HTR-8/SVneo (cell line): ENCODE measurements at regions not wholly inside any gene's neighbourhood (a gene's known extent, or its start where the extent isn't known, plus 50 kb on each side); places are given as distances from the start of the nearest gene placed in this dataset.
"Not testable (repeated sequence)": the region's sequence is repeated elsewhere in the genome, so short reads cannot be mapped to it uniquely, and the experiment has no call there.

Source experiments
- DNase-seq: peaks from one replicate; pipeline ENCODE4 v3.0.0; 2011; ENCODE audit warnings: low spot score, mixed read lengths; ENCODE audit not compliant: insufficient read length
- FAIRE-seq: peaks from 2 replicates; lab custom pipeline; 2011; peaks lifted over from hg19 to GRCh38; lab: Jason Lieb, UNC

- DNase-seq (no peak), FAIRE-seq (no peak)
Observed at GRCh38 chrX:45681891-45682290, 481.2 kb upstream of the DIPK2B start.

DNA sequence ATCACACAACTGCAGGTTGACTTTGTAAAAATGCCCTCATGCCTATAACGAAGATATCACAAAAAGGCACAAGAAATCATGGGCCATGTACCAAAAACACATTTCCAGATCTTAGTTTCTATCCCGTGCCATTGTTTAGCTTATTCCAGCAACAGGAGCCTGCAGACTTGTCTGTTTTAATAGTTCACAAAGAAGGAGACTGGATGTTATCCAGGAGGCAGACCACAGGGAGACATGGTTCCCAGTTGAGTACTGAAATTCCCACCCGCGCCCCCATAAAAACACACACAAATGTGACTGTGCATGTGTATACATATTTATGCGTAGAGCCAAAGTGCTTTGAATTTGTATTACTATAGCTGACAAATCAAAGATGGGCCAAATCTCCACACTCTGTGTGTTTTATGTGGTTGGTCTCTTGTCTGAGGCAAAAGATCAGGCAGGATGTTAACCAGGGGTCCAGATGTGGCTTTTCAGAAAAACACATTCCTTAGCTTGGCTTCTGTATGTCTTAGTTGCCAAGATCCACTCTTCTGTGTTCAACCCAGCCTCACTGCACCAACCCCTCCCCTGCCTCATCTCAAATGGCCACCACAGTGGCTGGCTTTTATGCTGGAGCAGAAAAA lies 469.2 kb upstream of the DIPK2B start:
- FAIRE-seq (no peak), DNase-seq (no peak)

DNA sequence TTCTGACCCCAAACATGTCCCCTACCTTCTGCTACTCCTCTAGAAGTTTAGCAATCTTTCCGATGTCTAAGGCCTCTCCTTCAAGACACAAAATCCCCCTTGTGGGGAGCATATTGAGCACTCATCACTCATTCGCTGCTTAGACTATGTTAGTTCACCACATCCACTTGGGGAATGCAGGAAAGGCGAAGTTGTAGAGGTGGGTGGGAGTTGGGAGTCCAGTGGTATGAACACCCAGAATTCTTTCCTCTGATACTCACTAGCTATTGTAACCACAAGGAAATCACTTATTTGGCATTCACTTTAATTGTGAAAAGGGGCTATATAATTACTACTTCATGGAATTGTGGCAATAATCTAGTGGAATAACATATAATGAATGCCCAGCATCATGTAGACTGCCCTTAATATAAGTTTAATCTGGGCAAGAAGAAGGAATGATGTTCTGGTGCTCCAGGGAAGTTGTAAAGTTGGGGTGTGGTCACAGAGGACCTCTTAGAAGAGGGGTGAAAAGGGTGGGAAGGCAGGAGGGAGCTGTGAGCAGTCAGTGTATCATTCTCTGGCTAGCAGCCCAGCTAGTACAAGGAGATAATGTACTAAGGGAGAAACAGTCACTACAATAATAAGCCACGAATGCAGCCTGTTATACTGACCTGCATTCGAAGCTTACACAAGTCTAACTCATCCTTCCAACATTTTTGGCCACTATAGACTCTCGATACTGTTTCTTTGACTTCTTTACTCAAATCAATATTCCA lies 468.2 kb upstream of the DIPK2B start:
- FAIRE-seq = no peak
- peak; percentile 7 for DNase-seq

GRCh38 chrX:45667666-45668065 lies 467.0 kb upstream of the DIPK2B start:
- DNase-seq = no peak
- FAIRE-seq = no peak

- FAIRE-seq (no peak), DNase-seq (no peak)
Observed at GRCh38 chrX:45664727-45665290, 464.1 kb upstream of the DIPK2B start.

GRCh38 chrX:45660477-45660876 lies 459.8 kb upstream of the DIPK2B start:
- DNase-seq (no peak), FAIRE-seq (no peak)

- no peak for FAIRE-seq
- no peak for DNase-seq
Observed at GRCh38 chrX:45633419-45633818, 432.7 kb upstream of the DIPK2B start.

DNA sequence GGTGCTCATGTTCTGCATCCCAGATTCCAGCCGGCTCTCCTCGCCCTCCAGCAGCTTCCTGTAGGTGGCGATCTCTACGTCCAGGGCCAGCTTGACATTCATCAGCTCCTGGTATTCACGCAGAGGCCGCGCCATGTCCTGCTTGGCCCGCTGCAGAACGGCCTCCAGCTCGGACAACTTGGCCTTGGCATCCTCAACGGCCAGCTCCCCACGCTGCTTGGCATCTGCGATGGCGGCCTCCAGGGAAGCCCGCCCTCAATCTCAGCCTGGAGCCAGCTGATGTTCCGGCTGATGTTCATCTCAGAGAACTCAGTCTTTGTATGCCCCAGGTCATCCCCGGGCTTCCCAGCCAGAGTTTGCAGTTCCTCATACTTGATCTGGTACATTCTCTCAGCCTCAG lies 431.8 kb upstream of the DIPK2B start:
- DNase-seq = no peak
- no peak for FAIRE-seq

DNA sequence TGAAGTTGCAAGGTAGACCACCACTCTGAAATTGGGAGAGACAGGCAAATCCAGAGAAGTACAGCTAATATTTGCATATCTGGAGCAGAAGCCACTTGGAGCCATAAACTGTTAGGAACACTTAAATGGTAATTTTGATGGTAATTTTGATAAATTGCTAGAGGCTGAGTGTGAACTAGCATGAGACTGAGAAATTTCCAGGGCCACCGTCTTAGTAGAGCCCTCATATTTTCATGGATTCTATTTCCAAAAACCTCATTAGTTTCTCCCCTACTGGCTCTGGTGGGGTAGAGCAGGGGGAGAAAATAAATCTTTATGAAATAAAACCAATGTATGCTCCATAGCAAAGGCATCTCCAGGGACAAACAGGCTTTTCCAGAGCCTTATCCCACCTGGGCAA lies 429.4 kb upstream of the DIPK2B start:
- DNase-seq (no peak), FAIRE-seq (no peak)

DNA sequence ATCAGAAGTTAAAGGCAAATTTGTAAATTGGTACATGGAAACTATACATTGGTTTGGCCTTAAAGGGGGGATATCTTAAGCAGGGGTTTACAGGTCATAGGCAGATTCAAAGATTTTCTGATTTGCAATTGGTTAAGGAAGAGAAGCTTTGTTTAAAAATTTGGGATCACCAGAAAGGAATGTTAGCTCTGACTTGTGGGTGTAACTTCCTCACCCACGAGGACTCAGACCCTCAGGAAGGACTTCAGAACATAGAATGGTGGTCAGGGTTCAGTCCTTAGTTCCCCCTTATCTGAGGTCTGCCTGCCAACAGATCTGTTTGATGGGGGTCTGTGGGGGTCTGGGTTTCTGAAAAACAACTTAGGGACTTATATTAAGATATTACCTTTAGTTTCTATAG lies 427.4 kb upstream of the DIPK2B start:
- no peak for FAIRE-seq
- DNase-seq = no peak

DNA sequence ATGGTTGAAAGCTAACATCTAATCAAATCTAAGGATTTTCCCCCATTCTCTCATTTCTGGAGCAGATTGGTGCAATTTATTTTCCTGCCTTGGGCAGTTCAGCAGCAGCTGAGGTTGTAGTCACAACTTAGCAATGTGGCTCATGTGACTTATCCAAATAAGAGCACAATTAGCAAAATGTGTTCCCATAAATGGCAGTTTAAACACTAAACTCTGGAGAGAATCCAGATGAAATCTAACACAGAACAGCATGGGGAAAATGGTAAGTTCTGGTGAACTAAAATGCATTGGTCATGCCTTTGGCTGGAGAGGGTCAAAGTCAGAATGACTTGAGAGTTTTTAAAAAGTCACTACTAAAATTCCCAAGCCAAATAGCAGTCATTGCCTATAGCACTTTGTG lies 422.6 kb upstream of the DIPK2B start:
- peak; percentile 10 for DNase-seq
- no peak for FAIRE-seq

DNA sequence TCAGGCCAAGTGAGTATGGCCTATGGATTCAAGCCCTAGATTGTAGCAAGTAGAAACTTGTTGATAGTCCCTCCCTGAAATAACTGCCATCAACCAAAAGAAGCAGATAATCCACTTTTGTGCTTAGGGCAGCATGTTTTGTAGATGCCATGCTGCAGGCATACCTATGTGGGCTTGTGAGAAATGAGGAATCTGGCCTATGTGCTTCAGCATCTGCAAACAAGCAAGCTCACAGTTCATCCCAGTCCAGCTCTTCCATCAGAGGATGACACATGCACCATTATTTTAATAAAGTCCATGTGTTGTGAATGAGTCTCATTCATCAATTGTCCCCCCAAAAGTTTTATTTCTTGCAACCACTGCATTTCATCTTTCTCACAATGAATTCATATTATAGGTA lies 421.9 kb upstream of the DIPK2B start:
- DNase-seq (no peak), FAIRE-seq (no peak)

DNA sequence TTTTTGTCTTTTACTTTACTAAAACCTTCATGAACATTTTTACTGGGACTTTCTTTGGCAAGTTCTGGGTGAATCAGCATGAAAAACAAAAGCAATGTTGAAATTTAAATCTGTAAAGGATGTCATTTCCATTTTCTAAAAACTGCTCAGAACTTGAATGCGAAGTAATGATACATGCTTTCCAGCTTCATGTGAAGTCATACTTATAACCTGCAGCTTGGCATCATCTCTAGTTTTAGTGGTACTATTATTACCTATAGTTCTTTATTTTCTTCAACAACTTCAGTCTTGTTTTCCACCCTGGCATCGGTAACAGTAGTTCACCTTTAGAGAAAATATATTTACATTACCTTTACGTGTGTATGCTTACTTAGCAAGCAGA lies 421.4 kb upstream of the DIPK2B start:
- FAIRE-seq = no peak

DNA sequence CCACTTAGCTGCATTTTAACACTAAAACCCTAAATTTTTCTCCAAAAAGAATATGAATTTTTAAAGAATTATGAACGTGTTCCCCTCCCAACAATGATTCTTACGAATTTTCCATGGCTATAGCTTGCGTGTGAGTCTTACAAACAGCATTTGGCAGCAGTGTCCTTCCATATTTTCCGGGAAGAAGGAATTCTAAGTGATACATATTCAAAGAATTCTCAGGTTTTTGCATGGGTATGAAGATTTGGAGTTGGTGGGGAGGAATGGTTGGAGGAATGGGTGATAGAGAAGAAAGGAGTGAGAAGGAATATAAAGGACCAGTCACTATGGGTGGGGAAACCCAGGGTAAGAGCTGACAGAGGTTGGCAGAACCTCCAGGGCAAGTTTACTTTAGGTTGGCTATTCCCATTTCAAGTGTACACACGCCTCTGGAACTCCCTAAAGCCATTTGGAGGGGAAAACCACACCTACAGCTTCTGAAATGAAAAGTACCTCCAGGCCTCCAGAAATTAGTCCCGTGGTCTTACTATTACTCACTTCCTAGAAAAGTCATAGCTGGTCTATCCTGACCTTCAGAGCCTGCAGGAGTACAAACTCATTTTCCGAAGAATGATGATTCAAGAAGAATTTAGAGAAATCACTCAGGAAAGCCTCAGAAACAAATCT lies 420.8 kb upstream of the DIPK2B start:
- DNase-seq = no peak
- FAIRE-seq = no peak

More for the DNA sequence above, 421.4 kb upstream of the DIPK2B start:
- DNase-seq = no peak

GRCh38 chrX:45619290-45619689 lies 418.6 kb upstream of the DIPK2B start:
- FAIRE-seq (no peak), DNase-seq (no peak)

- not testable (repeated sequence) for FAIRE-seq, DNase-seq
Observed at GRCh38 chrX:45615591-45615990, 414.9 kb upstream of the DIPK2B start.

GRCh38 chrX:45614853-45615252 lies 414.2 kb upstream of the DIPK2B start:
- FAIRE-seq (no peak), DNase-seq (no peak)

DNA sequence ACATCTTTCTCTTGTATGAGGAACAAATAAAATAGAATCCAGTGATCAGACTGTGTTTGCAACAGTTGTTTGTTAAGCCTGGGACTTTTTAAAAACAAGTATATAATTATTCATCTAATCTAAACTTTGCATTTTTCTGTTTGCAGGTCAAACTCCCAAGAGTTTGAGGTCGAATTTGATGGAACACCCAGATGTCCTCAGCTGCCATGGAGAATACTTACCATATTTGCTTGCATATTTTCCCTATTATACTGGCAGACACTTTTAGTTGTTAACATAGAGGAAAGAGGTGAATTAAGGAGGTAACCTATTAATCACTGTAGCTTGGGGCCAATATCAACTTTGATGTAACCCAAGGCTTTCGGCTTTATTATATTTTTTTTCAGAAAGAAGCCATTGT lies 401.5 kb upstream of the DIPK2B start:
- no peak for FAIRE-seq
- no peak for DNase-seq

DNA sequence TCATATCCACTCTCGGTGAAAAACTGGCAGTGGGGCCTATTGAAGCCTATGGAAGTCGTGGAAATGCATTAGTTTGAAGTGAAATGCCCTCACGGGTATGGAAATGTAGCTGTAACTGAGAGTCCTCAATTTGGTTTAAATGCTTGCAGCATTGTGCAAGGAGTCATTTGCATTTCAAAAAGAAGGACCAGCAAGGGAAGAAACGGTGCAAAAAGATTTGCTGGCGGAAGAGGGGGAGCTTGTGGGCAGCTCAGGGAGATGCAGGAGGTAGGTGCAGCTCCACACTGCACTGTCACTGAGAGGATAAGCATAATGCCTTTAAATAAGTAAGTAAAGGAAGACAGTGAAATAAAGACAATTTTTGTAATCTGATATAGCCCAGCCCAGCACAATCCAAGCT lies 400.4 kb upstream of the DIPK2B start:
- DNase-seq (no peak), FAIRE-seq (no peak)

DNA sequence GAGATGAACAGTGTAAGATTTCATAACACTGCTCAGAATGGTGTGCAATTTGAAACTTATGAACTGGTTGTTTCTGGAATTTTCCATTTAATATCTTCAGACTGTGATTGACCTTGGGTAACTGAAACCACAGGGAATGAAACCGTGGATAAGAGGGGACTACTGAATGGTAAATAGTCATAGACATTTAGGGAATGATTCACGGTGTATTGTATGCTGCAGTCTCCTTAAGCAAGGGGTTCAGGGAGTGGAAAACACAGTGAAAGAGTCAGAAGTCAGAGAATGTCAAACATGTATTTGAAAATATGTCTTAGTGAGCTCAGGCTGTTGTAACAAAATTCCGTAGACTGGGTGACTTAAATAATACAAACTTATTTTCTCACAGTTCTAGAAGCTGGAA lies 398.2 kb upstream of the DIPK2B start:
- no peak for DNase-seq
- no peak for FAIRE-seq

DNA sequence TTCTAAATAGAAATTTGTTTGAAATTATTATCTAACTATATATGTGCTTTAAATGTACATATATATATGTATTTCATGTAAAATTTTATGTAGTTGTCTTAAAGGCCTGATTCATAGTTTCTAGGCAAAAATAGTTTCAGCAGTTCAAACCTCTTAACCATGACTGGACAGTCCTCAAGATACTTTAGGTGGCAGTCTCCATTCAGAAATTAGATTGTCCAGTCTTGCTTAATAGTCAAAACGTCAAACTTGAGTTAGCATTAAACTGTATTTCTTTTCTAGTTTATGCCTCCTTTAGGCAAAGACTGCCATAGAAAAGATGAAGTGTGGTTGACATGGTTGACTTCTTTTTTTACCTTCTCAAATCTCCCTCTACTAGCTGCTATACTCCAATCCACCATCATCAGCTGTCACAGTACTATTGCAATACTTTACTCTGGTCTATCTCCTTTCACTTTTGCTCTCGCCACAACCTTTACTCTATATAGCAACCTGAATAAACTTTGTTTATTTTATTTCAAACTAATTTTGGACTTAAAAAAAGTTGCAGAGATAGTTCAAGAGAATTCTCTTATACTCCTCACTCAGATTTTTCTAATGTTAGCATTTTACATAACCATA lies 395.6 kb upstream of the DIPK2B start:
- DNase-seq = no peak
- FAIRE-seq = no peak
